GM12878 (cell line): ENCODE measurements at regions not wholly inside any gene's neighbourhood (a gene's known extent, or its start where the extent isn't known, plus 50 kb on each side); places are given as distances from the start of the nearest gene placed in this dataset.

Experiments
- ATAC-seq: fragments of 200-7000 bp; cut with Tn5 transposase; 3 replicates; pipeline ENCODE4 v1.9.1; 2020; ENCODE audit warnings: mild to moderate bottlenecking, moderate library complexity
- BruUV-seq: library from RNA; stranded (reverse); fragments of 400-500 nt; replicated peaks from 2 replicates; lab custom pipeline; 2021; lab: Mats Ljungman, UMichigan
- CTCF ChIA-PET: fragments of 300-600 bp; sonication (Branson Sonifier 250); formaldehyde crosslinking; extraction: SDS; loops from one replicate; lab custom pipeline; 2021; ENCODE audit warnings: inconsistent platforms; lab: Yijun Ruan, JAX
- POLR2A ChIA-PET: fragments of 350-600 bp; formaldehyde crosslinking; extraction: SDS; loops from one replicate; lab custom pipeline; 2021; ENCODE audit warnings: inconsistent platforms; lab: Charles Lee
- RAD21 ChIA-PET: fragments of 300-600 bp; sonication (Branson Sonifier 250); formaldehyde crosslinking; loops from one replicate; lab custom pipeline; 2023; ENCODE audit warnings: antibody characterized with exemption; ENCODE audit not compliant: unreplicated experiment; lab: Charles Lee
- SMC1A ChIA-PET: fragments of 300-600 bp; sonication (Branson Sonifier 250); formaldehyde crosslinking; loops from one replicate; lab custom pipeline; 2023; ENCODE audit not compliant: unreplicated experiment, uncharacterized antibody; lab: Charles Lee
- DNase-seq: peaks from one replicate; pipeline ENCODE4 v3.0.0-alpha.2; 2011; ENCODE audit warnings: low read depth, low spot score
- FAIRE-seq: peaks from 3 replicates; lab custom pipeline; 2011; peaks lifted over from hg19 to GRCh38; lab: Jason Lieb, UNC
- H2AFZ ChIP-seq: 2 replicates; pipeline ENCODE4 v1.6.0; 2011; ENCODE audit warnings: low read depth, low read length, control low read depth; ENCODE audit not compliant: control insufficient read depth
- H3K27ac ChIP-seq: 2 replicates; pipeline ENCODE4 v1.5.1; 2011; ENCODE audit warnings: control low read depth; ENCODE audit not compliant: control insufficient read depth, insufficient read depth
- H3K27me3 ChIP-seq, 2 experiments: replicated peaks in 1 of 2; 2 replicates each; pipeline versions ENCODE4 v1.6.0 to v1.6.1; 2011; ENCODE audit warnings: low read length in 1 of 2; ENCODE audit not compliant: control insufficient read depth in 2 of 2, insufficient read depth in 2 of 2
- H3K36me3 ChIP-seq, 2 experiments: 2 replicates each; pipeline ENCODE4 v1.5.1; 2011; ENCODE audit warnings: low read length in 1 of 2; ENCODE audit not compliant: control insufficient read depth in 2 of 2, insufficient read depth in 2 of 2
- H3K4me1 ChIP-seq: 2 replicates; pipeline ENCODE4 v1.6.1; 2011; ENCODE audit warnings: mild to moderate bottlenecking, low read length, moderate library complexity, mixed read lengths; ENCODE audit not compliant: control insufficient read depth, insufficient read depth
- H3K4me2 ChIP-seq: 2 replicates; pipeline ENCODE4 v1.6.0; 2011; ENCODE audit warnings: control low read depth; ENCODE audit not compliant: control insufficient read depth, insufficient read depth
- H3K4me3 ChIP-seq: fragments of 200-600 bp; sonication (generic); 2 replicates; pipeline ENCODE4 v1.5.1; 2016
- H3K79me2 ChIP-seq: 2 replicates; pipeline ENCODE4 v1.6.0; 2011; ENCODE audit warnings: low read length; ENCODE audit not compliant: control insufficient read depth, insufficient read depth
- H3K9ac ChIP-seq: 2 replicates; pipeline ENCODE4 v1.8.0; 2011; ENCODE audit warnings: low read length, control low read depth, mixed read lengths; ENCODE audit not compliant: control insufficient read depth, insufficient read depth
- H3K9me3 ChIP-seq: replicated peaks from 3 replicates; pipeline ENCODE4 v1.5.1; 2011; ENCODE audit warnings: mild to moderate bottlenecking, low read length; ENCODE audit not compliant: control insufficient read depth, insufficient read depth
- H4K20me1 ChIP-seq: 2 replicates; pipeline ENCODE4 v1.6.0; 2011; ENCODE audit not compliant: control insufficient read depth, insufficient read depth
- ASH2L ChIP-seq: fragments of 300-600, 200-600 bp; sonication (generic); IDR thresholded peaks from 2 replicates; pipeline ENCODE4 v1.6.1; 2017; ENCODE audit warnings: low read depth, mild to moderate bottlenecking, borderline replicate concordance
- CHD1 ChIP-seq: IDR thresholded peaks from 2 replicates; pipeline ENCODE4 v1.6.1; 2012; ENCODE audit warnings: low read depth, low read length, improper control_type of control experiment
- MEF2A ChIP-seq: IDR thresholded peaks from 2 replicates; pipeline ENCODE4 v1.6.1; 2011; ENCODE audit warnings: low read depth, mild to moderate bottlenecking, low read length, moderate library complexity; ENCODE audit not compliant: insufficient read depth
- PML ChIP-seq: IDR thresholded peaks from 2 replicates; pipeline ENCODE4 v1.6.1; 2012; ENCODE audit warnings: low read length, inconsistent platforms
- SUZ12 ChIP-seq: fragments of 200-600 bp; sonication (generic); IDR thresholded peaks from one replicate; pipeline ENCODE4 v1.6.1; 2018; ENCODE audit warnings: antibody characterized with exemption, mild to moderate bottlenecking; ENCODE audit not compliant: unreplicated experiment
- TARDBP ChIP-seq: IDR thresholded peaks from 2 replicates; pipeline ENCODE4 v1.6.1; 2016; ENCODE audit warnings: borderline replicate concordance
- ZNF622 ChIP-seq: fragments of 450-650 bp; IDR thresholded peaks from 2 replicates; pipeline ENCODE4 v1.6.1; 2017; ENCODE audit warnings: mild to moderate bottlenecking, inconsistent platforms
- WGBS: methylation state at CpG from one replicate; pipeline ENCODE4 v1.1.6; 2016; ENCODE audit warnings: low lambda C conversion rate; ENCODE audit not compliant: insufficient replicate concordance, insufficient coverage; ENCODE audit errors: missing lambda C conversion rate; 5-methylcytosine and 5-hydroxymethylcytosine counted together
- in situ Hi-C: fragments of 300-500 bp; cut with MboI; formaldehyde crosslinking; loops from 9 replicates; pipeline ENCODE4 v1.14.3; 2018; ENCODE audit warnings: mixed read lengths
- intact Hi-C: fragments of 100-400 bp; cut with micrococcal nuclease; formaldehyde crosslinking; loops from one replicate; pipeline ENCODE4 v1.14.2; 2022; ENCODE audit not compliant: unreplicated experiment
- TF ChIP-seq, protein P1 (sequence below): fragments of 450-650 bp; IDR thresholded peaks from 2 replicates; pipeline ENCODE4 v1.6.1; 2016; ENCODE audit warnings: mild to moderate bottlenecking
- TF ChIP-seq, protein P2 (sequence below): fragments of 450-650 bp; IDR thresholded peaks from 2 replicates; pipeline ENCODE4 v1.6.1; 2016; ENCODE audit warnings: mild to moderate bottlenecking
- TF ChIP-seq, protein P3 (sequence below): fragments of 450-650 bp; formaldehyde crosslinking; IDR thresholded peaks from 2 replicates; pipeline ENCODE4 v1.4.0; 2020; ENCODE audit warnings: mild to moderate bottlenecking, moderate library complexity

DNA sequence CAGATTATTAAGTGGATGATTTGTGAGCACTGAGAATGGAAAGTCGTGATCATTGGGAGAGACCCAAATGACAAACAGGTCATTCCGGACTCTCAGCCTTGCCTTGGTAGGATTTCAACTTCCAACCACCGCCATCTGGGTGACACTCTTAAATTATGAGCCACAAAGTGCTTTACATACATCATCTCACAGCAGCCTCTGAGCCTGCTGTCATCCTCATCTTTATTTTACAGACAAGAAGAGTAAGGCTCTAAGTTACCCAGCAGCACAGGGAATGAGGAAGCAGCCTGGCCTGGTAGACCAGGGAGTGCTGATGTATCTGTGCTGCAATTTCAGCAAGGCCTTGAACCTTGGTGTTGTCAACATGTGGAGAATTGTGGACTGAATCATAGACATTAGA lies 105.8 kb upstream of the TRIM2 start:
- ChIA-PET RAD21 (no interaction called here), CTCF (interaction anchor here (1.0 to 6.9 kb wide), 2 partner anchors 29 to 48 kb away, joined by 4 to 34 read pairs; no protein-coding TSS in a partner anchor)
- Histone ChIP-seq H3K4me3 (no peak overlapping the region), H3K9me3 (no peaks in the 10 kb centered on the region), H3K9ac (no peak overlapping the region), H4K20me1 (no peaks in the 10 kb centered on the region)
- no peak for ATAC-seq
- no TSS peak for BruUV-seq
- TF ChIP-seq MEF2A (no peak), SUZ12 (no peak), PML (no peak)
- TF ChIP-seq, protein P1, sequence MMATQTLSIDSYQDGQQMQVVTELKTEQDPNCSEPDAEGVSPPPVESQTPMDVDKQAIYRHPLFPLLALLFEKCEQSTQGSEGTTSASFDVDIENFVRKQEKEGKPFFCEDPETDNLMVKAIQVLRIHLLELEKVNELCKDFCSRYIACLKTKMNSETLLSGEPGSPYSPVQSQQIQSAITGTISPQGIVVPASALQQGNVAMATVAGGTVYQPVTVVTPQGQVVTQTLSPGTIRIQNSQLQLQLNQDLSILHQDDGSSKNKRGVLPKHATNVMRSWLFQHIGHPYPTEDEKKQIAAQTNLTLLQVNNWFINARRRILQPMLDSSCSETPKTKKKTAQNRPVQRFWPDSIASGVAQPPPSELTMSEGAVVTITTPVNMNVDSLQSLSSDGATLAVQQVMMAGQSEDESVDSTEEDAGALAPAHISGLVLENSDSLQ: no peak
- TF ChIP-seq, all 136 proteins: peak for 0
- in situ Hi-C loops: no loop called here
- H3K27me3 ChIP-seq: no peaks in the 10 kb centered on the region
- no peak overlapping the region for H2AFZ ChIP-seq
- 10% methylated on average over 3 of the region's 3 CpGs for WGBS
- no peaks in the 10 kb centered on the region for H3K4me1 ChIP-seq
- intact Hi-C loops: no loop called here
- no peak overlapping the region for H3K27ac ChIP-seq
- DNase-seq (no peak), FAIRE-seq (no peak)
- POLR2A ChIA-PET: interaction anchor here (1.1 kb wide), 1 partner anchor 23 kb away, joined by 4 read pairs; no protein-coding TSS in a partner anchor
- no peaks in the 10 kb centered on the region for H3K36me3 ChIP-seq
- no peak overlapping the region for H3K4me2 ChIP-seq
- SMC1A ChIA-PET: interaction anchor here (1.0 kb wide), 1 partner anchor 15 kb away, joined by 3 read pairs; no protein-coding TSS in a partner anchor
- H3K79me2 ChIP-seq: no peaks in the 10 kb centered on the region

DNA sequence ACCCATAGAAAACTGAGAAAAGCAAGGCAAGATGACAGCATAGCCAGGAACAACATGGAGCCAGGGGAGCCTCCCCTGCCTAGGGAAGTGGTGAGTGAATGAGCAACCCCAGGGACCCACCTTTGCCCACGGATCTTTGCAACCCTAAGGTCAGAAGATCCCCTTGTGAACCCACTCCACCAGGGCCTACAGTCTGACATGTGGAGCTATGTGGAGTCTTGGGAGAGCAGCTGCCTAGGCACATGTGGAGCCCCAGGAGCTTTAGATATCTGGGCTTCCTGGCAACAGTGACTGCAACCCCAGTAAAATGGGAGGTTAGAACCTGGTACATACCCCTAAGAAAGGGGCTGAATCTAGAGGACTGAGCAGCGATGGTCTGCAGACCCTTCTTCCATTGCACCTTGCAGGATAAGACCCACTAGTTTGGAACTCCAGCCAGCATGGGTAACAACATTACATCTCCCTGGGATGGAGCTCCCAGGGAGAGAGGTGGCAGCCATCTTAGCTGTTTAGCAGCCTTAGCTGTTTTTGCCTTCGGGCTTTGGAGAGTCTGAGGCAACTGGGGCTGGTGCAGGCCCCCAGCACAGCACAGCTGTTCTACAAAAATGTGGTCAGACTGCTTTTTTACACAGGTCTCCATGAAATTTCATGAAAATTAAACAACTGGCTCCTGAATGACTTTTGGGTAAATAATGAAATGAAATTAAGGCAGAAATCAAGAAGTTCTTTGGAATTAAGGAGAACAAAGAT lies 104.7 kb upstream of the TRIM2 start:
- no TSS peak for BruUV-seq
- ATAC-seq: no peak
- no peaks in the 10 kb centered on the region for H3K36me3 ChIP-seq
- no peak overlapping the region for H2AFZ ChIP-seq
- H3K4me1 ChIP-seq: no peaks in the 10 kb centered on the region
- CTCF ChIA-PET: interaction anchor here (0.7 to 6.9 kb wide), 3 partner anchors 27 to 544 kb away, joined by 3 to 34 read pairs (median 3); no protein-coding TSS in a partner anchor
- no peaks in the 10 kb centered on the region for H4K20me1 ChIP-seq
- no peak overlapping the region for H3K4me3 ChIP-seq
- in situ Hi-C loops: no loop called here
- intact Hi-C loops: no loop called here
- no peak for DNase-seq
- H3K4me2 ChIP-seq: no peak overlapping the region
- no peak overlapping the region for H3K9ac ChIP-seq
- H3K27ac ChIP-seq: no peak overlapping the region
- no peaks in the 10 kb centered on the region for H3K79me2 ChIP-seq
- WGBS: 35% methylated on average over 3 of the region's 3 CpGs
- SMC1A ChIA-PET: interaction anchor here (0.9 to 1.7 kb wide), 4 partner anchors 16 to 28 kb away, joined by 3 to 6 read pairs (median 3); no protein-coding TSS in a partner anchor
- no peak for FAIRE-seq
- no peaks in the 10 kb centered on the region for H3K27me3 ChIP-seq
- no peaks in the 10 kb centered on the region for H3K9me3 ChIP-seq
- RAD21 ChIA-PET: no interaction called here
- POLR2A ChIA-PET: no interaction called here
- TF ChIP-seq ZNF622: no peak
- TF ChIP-seq, protein P2, sequence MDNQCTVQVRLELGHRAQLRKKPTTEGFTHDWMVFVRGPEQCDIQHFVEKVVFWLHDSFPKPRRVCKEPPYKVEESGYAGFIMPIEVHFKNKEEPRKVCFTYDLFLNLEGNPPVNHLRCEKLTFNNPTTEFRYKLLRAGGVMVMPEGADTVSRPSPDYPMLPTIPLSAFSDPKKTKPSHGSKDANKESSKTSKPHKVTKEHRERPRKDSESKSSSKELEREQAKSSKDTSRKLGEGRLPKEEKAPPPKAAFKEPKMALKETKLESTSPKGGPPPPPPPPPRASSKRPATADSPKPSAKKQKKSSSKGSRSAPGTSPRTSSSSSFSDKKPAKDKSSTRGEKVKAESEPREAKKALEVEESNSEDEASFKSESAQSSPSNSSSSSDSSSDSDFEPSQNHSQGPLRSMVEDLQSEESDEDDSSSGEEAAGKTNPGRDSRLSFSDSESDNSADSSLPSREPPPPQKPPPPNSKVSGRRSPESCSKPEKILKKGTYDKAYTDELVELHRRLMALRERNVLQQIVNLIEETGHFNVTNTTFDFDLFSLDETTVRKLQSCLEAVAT: no peak
- no peak for TF ChIP-seq TARDBP
- no peak for TF ChIP-seq ASH2L
- no peak for TF ChIP-seq CHD1
- TF ChIP-seq, protein P3, sequence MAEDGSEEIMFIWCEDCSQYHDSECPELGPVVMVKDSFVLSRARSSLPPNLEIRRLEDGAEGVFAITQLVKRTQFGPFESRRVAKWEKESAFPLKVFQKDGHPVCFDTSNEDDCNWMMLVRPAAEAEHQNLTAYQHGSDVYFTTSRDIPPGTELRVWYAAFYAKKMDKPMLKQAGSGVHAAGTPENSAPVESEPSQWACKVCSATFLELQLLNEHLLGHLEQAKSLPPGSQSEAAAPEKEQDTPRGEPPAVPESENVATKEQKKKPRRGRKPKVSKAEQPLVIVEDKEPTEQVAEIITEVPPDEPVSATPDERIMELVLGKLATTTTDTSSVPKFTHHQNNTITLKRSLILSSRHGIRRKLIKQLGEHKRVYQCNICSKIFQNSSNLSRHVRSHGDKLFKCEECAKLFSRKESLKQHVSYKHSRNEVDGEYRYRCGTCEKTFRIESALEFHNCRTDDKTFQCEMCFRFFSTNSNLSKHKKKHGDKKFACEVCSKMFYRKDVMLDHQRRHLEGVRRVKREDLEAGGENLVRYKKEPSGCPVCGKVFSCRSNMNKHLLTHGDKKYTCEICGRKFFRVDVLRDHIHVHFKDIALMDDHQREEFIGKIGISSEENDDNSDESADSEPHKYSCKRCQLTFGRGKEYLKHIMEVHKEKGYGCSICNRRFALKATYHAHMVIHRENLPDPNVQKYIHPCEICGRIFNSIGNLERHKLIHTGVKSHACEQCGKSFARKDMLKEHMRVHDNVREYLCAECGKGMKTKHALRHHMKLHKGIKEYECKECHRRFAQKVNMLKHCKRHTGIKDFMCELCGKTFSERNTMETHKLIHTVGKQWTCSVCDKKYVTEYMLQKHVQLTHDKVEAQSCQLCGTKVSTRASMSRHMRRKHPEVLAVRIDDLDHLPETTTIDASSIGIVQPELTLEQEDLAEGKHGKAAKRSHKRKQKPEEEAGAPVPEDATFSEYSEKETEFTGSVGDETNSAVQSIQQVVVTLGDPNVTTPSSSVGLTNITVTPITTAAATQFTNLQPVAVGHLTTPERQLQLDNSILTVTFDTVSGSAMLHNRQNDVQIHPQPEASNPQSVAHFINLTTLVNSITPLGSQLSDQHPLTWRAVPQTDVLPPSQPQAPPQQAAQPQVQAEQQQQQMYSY (CRISPR knock-in tag): no peak
